ENCODE measurements at regions not wholly inside any gene's neighbourhood (a gene's known extent, or its start where the extent isn't known, plus 50 kb on each side); places are given as distances from the start of the nearest gene placed in this dataset.
"Not testable (repeated sequence)": the region's sequence is repeated elsewhere in the genome, so short reads cannot be mapped to it uniquely, and the experiment has no call there.

- DNase-seq = no peak
Observed at GRCh38 chr4:132557660-132558059, 591.4 kb upstream of the PCDH10 start.

- no peak for DNase-seq
Observed at GRCh38 chr4:132564920-132565319, 584.2 kb upstream of the PCDH10 start.

- no peak for DNase-seq
Observed at GRCh38 chr4:132565542-132565941, 583.6 kb upstream of the PCDH10 start.

- no peak for DNase-seq
Observed at GRCh38 chr4:132572210-132572609, 576.9 kb upstream of the PCDH10 start.

- DNase-seq = no peak
Observed at GRCh38 chr4:132587626-132588025, 561.5 kb upstream of the PCDH10 start.

GRCh38 chr4:132592340-132592739, 556.8 kb upstream of the PCDH10 start:
- no peak for DNase-seq

- no peak for DNase-seq
Observed at GRCh38 chr4:132592850-132593249, 556.2 kb upstream of the PCDH10 start.

- DNase-seq = no peak
Observed at GRCh38 chr4:132593717-132594400, 555.2 kb upstream of the PCDH10 start.

- no peak for DNase-seq
Observed at GRCh38 chr4:132596186-132596585, 552.9 kb upstream of the PCDH10 start.

- DNase-seq = no peak
Observed at GRCh38 chr4:132605551-132605950, 543.5 kb upstream of the PCDH10 start.

- DNase-seq = no peak
Observed at GRCh38 chr4:132614682-132615081, 534.4 kb upstream of the PCDH10 start.

GRCh38 chr4:132619968-132620367, 529.1 kb upstream of the PCDH10 start:
- DNase-seq = no peak

GRCh38 chr4:132642016-132642817, 506.9 kb upstream of the PCDH10 start:
- DNase-seq = peak; percentile 40

- no peak for DNase-seq
Observed at GRCh38 chr4:132646186-132646585, 502.9 kb upstream of the PCDH10 start.

GRCh38 chr4:132651196-132651595, 497.9 kb upstream of the PCDH10 start:
- DNase-seq = no peak

- DNase-seq = no peak
Observed at GRCh38 chr4:132660181-132660580, 488.9 kb upstream of the PCDH10 start.

GRCh38 chr4:132662456-132662855, 486.6 kb upstream of the PCDH10 start:
- no peak for DNase-seq

GRCh38 chr4:132669786-132670185, 479.3 kb upstream of the PCDH10 start:
- DNase-seq = no peak

GRCh38 chr4:132670557-132670956, 478.5 kb upstream of the PCDH10 start:
- no peak for DNase-seq

GRCh38 chr4:132683957-132684356, 465.1 kb upstream of the PCDH10 start:
- DNase-seq = no peak

- no peak for DNase-seq
Observed at GRCh38 chr4:132691026-132691425, 458.1 kb upstream of the PCDH10 start.

GRCh38 chr4:132691668-132692067, 457.4 kb upstream of the PCDH10 start:
- no peak for DNase-seq

- no peak for DNase-seq
Observed at GRCh38 chr4:132694775-132695174, 454.3 kb upstream of the PCDH10 start.

GRCh38 chr4:132697505-132697904, 451.6 kb upstream of the PCDH10 start:
- not testable (repeated sequence) for DNase-seq

- DNase-seq = no peak
Observed at GRCh38 chr4:132707955-132708354, 441.1 kb upstream of the PCDH10 start.

Measured in NCI-H1417 treated with DMSO at 0.1 percent for 48 hours (cell line).